ENCODE measurements at regions not wholly inside any gene's neighbourhood (a gene's known extent, or its start where the extent isn't known, plus 50 kb on each side); places are given as distances from the start of the nearest gene placed in this dataset.

DNA sequence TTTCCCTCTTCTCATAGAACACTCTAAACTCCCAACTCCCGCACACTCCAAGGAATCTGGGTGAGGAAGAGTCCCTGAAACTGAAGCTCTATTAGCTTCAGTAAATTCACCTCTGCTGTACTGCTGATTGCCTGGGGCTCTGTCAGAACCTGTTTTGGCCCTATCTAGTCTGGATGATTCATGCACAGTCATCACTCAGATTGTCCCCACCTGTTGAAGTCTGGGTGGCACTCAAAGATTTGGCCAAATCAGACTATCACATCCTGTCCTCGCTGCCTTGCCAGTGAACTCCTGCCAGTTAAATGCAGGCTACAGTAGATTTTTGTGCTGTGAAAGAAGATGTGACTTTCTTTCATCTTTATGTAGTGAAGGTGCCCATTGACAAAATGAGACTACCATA, 63.5 kb upstream of the EMCN start:
- TF ChIP-seq POLR2A (IDR thresholded peaks at IDR 0.05; ENCODE audit: low read depth, low read length) (no peak), SMC3 (IDR thresholded peaks at IDR 0.05; ENCODE audit: low read depth, low read length) (no peak), RFX5 (IDR thresholded peaks at IDR 0.05; ENCODE audit: low read depth, low read length) (no peak), FOS (IDR thresholded peaks at IDR 0.05; ENCODE audit: low read depth, low read length) (no peak)
- TF ChIP-seq, protein P1, sequence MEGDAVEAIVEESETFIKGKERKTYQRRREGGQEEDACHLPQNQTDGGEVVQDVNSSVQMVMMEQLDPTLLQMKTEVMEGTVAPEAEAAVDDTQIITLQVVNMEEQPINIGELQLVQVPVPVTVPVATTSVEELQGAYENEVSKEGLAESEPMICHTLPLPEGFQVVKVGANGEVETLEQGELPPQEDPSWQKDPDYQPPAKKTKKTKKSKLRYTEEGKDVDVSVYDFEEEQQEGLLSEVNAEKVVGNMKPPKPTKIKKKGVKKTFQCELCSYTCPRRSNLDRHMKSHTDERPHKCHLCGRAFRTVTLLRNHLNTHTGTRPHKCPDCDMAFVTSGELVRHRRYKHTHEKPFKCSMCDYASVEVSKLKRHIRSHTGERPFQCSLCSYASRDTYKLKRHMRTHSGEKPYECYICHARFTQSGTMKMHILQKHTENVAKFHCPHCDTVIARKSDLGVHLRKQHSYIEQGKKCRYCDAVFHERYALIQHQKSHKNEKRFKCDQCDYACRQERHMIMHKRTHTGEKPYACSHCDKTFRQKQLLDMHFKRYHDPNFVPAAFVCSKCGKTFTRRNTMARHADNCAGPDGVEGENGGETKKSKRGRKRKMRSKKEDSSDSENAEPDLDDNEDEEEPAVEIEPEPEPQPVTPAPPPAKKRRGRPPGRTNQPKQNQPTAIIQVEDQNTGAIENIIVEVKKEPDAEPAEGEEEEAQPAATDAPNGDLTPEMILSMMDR (conservative IDR thresholded peaks at IDR 0.05; ENCODE audit: low read depth, low read length): no peak
- TF ChIP-seq, protein P2, sequence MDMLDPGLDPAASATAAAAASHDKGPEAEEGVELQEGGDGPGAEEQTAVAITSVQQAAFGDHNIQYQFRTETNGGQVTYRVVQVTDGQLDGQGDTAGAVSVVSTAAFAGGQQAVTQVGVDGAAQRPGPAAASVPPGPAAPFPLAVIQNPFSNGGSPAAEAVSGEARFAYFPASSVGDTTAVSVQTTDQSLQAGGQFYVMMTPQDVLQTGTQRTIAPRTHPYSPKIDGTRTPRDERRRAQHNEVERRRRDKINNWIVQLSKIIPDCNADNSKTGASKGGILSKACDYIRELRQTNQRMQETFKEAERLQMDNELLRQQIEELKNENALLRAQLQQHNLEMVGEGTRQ (IDR thresholded peaks at IDR 0.05; ENCODE audit: low read depth, low read length): no peak

All from IMR-90 (cell line).